ENCODE measurements at regions not wholly inside any gene's neighbourhood (a gene's known extent, or its start where the extent isn't known, plus 50 kb on each side); places are given as distances from the start of the nearest gene placed in this dataset.

DNA sequence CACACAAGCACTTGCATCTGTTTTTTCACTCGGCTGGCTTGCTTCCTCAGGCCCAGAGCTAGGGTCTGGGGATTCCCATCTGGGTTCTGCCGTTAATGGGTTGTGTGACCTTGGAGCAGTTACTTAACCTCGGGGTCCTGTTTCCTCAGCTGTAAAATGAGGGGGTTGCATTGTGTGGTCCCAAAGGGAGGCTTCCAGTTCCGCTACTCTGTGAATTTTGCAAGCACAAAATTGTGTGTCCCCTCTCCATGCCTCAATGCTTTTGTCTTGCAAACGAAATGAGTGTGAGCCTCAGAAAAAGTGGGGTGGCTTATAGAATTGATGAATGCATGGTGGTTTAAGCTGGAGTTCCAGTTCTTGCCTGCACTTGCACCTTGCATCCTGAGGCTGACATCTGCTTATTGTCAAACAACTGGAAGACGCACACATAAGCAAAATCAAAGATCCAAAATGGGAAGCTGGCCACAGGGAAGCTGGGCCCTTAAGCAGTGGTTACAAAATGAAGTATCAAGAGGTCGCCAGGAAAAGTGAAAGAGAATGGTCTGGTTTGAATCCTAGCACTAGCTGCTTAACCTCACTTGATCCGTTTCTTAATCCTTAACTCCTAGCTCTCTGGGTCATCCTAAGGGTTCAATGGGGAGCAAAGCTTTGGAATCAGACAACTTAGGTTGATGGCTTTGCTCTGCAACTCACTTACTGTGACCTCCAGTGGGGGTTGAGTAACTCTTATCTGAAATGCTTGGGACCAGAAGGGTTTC, 490.6 kb downstream of the DHX35 start:
- Histone ChIP-seq H3K4me3 (ENCODE audit: low read length in 2 of 2) (no peak overlapping the region), H3K4me1 (ENCODE audit: control insufficient read depth, insufficient read depth, low read length) (no peaks in the 10 kb centered on the region), H3K9me3 (ENCODE audit: control insufficient read depth in 2 of 2, low read length in 2 of 2) (no peaks in the 10 kb centered on the region), H3K36me3 (ENCODE audit: control insufficient read depth in 2 of 2, insufficient read depth in 2 of 2, low read length in 2 of 2) (no peaks in the 10 kb centered on the region), H3K27me3 (ENCODE audit: control insufficient read depth in 1 of 2, insufficient read depth in 2 of 2, low read length in 2 of 2) (no peaks in the 10 kb centered on the region), H3K9ac (ENCODE audit: low read length in 2 of 2) (no peak overlapping the region), H3K27ac (ENCODE audit: low read length) (no peak overlapping the region)

DNA sequence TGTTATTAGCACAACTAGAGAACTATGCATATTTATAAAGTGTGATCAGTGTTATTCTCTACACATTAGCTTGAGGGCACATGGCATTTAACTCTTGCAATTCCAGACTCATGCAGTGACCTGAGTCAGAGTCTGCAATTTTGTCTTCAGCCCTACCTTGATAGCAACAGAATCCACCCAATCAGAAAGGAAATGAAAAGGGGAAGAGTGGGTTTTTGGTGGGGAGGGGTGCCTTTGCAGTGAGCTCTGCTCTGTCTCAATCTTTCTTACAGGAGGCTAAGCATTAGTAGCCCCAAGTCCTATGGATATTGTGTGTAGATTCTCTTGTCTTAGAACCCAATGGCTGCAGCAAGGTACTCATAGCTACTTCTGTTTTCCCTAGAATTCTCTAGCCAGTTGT, 489.2 kb downstream of the DHX35 start:
- Histone ChIP-seq H3K4me1 (ENCODE audit: control insufficient read depth, insufficient read depth, low read length) (no peaks in the 10 kb centered on the region), H3K9me3 (ENCODE audit: control insufficient read depth in 2 of 2, low read length in 2 of 2) (no peaks in the 10 kb centered on the region), H3K9ac (ENCODE audit: low read length in 2 of 2) (no peak overlapping the region), H3K27ac (ENCODE audit: low read length) (no peak overlapping the region), H3K4me3 (ENCODE audit: low read length in 2 of 2) (no peak overlapping the region), H3K27me3 (ENCODE audit: control insufficient read depth in 1 of 2, insufficient read depth in 2 of 2, low read length in 2 of 2) (no peaks in the 10 kb centered on the region), H3K36me3 (ENCODE audit: control insufficient read depth in 2 of 2, insufficient read depth in 2 of 2, low read length in 2 of 2) (no peaks in the 10 kb centered on the region)

DNA sequence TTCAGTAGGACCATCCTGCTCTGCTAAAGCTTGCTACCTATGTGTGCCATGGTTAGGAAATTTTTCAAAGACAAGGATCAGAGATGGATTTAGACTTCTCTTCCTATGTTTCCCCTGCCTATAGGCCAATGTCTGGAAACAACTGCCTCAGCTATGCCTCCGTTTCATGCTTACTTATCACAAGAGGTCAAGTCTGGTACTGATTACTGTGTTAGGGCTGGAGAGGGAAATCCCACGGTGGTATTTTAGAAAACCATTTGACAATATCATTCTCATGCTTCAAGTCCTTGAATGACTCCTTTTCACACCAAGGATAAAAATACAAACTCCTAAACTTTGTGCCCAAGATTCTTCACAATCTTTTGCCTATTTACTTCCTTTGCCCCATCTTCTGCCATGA, 484.3 kb downstream of the DHX35 start:
- Histone ChIP-seq H3K27me3 (ENCODE audit: control insufficient read depth in 1 of 2, insufficient read depth in 2 of 2, low read length in 2 of 2) (no peaks in the 10 kb centered on the region), H3K9me3 (ENCODE audit: control insufficient read depth in 2 of 2, low read length in 2 of 2) (peaks cover 0 to 1% of the 10 kb centered on the region in 2 donors), H3K4me1 (ENCODE audit: control insufficient read depth, insufficient read depth, low read length) (no peaks in the 10 kb centered on the region), H3K9ac (ENCODE audit: low read length in 2 of 2) (no peak overlapping the region), H3K36me3 (ENCODE audit: control insufficient read depth in 2 of 2, insufficient read depth in 2 of 2, low read length in 2 of 2) (no peaks in the 10 kb centered on the region), H3K4me3 (ENCODE audit: low read length in 2 of 2) (no peak overlapping the region), H3K27ac (ENCODE audit: low read length) (no peak overlapping the region)

DNA sequence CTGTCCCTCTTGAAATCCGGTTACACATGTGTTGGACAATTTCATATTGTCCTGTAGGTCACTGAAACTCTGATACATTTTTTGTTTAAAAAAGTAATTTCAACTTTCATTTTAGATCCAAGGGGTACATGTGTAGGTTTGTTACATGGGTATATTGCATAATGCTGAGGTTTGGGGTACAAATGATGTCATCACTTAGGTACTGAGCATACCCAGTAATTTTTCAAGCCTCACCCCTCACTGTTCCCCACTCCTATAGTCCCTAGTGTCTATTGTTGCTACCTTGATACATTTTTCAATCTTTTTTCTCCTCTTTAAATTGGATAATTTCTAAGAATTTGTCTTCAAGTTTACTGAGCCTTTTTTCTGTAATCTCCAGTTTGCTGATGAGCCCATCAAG, 483.0 kb downstream of the DHX35 start:
- H3K27ac ChIP-seq (ENCODE audit: low read length), result no peak overlapping the region
- H3K36me3 ChIP-seq (ENCODE audit: control insufficient read depth in 2 of 2, insufficient read depth in 2 of 2, low read length in 2 of 2), result no peaks in the 10 kb centered on the region
- H3K27me3 ChIP-seq (ENCODE audit: control insufficient read depth in 1 of 2, insufficient read depth in 2 of 2, low read length in 2 of 2), result no peaks in the 10 kb centered on the region
- no peak overlapping the region for H3K4me3 ChIP-seq (ENCODE audit: low read length in 2 of 2)
- peaks cover 0 to 1% of the 10 kb centered on the region in 2 donors for H3K9me3 ChIP-seq (ENCODE audit: control insufficient read depth in 2 of 2, low read length in 2 of 2)
- H3K4me1 ChIP-seq (ENCODE audit: control insufficient read depth, insufficient read depth, low read length), result no peaks in the 10 kb centered on the region
- H3K9ac ChIP-seq (ENCODE audit: low read length in 2 of 2), result no peak overlapping the region

DNA sequence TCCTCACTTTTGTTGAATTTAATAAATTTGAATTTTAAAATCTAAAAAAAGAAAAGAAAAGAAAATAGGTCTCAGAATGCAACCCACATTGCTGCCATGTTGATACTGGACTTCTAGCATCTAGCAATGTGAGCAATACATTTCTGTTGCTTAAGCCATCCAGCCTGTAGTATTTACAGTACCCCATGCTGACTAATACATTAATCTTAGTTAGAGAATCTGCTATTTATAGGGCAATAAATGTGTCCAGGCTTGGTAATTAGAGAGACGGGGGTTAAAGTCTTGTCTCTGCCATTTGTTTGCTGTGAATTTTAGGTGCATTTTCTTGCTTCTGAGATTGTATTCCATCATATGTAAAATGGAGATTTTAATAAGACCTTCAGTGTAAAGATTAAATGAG, 471.3 kb downstream of the DHX35 start:
- H3K4me3 ChIP-seq (ENCODE audit: low read length in 2 of 2), result no peak overlapping the region
- no peak overlapping the region for H3K9ac ChIP-seq (ENCODE audit: low read length in 2 of 2)
- H3K4me1 ChIP-seq (ENCODE audit: control insufficient read depth, insufficient read depth, low read length), result no peaks in the 10 kb centered on the region
- H3K27me3 ChIP-seq (ENCODE audit: control insufficient read depth in 1 of 2, insufficient read depth in 2 of 2, low read length in 2 of 2), result no peaks in the 10 kb centered on the region
- H3K9me3 ChIP-seq (ENCODE audit: control insufficient read depth in 2 of 2, low read length in 2 of 2), result no peaks in the 10 kb centered on the region
- H3K36me3 ChIP-seq (ENCODE audit: control insufficient read depth in 2 of 2, insufficient read depth in 2 of 2, low read length in 2 of 2), result no peaks in the 10 kb centered on the region
- no peak overlapping the region for H3K27ac ChIP-seq (ENCODE audit: low read length)

DNA sequence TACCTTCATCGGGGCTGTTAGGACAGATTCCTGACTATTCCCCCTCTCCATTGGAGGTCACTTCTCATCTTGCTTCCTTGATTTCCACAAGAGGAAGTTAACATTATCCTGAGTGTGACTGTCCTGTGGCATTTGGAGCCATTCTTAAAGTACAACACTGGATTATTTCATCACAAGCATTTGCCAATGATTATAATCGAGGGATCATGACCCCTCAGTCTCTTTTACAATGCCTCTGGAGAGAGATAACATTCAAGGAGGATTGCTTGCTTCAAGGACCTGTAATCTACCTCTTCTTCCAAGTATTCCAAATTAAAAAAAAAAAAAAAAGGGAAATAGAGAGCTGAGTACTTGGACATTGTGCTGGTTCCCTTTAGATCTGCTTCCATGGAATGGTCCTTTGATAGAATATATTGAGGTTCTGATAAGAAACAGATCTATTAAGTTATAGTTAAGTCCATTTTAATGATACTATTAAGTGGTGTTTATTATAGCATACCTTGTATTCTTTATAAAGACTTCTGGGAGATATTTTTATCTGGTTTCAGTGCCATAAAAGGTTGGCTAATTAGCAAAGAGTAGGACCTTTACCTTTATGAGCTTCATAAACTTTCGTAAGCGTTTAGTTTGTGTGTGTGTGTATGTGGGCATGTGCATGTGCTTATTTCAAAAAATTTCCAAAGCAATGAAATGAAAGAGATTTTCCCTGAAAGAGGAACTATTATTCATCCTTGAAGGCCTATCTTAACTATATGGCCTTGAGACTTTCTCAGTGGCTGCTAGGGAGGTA, 469.1 kb downstream of the DHX35 start:
- Histone ChIP-seq H3K27ac (ENCODE audit: low read length) (no peak overlapping the region), H3K4me1 (ENCODE audit: control insufficient read depth, insufficient read depth, low read length) (no peaks in the 10 kb centered on the region), H3K36me3 (ENCODE audit: control insufficient read depth in 2 of 2, insufficient read depth in 2 of 2, low read length in 2 of 2) (no peaks in the 10 kb centered on the region), H3K4me3 (ENCODE audit: low read length in 2 of 2) (no peak overlapping the region), H3K9ac (ENCODE audit: low read length in 2 of 2) (no peak overlapping the region), H3K27me3 (ENCODE audit: control insufficient read depth in 1 of 2, insufficient read depth in 2 of 2, low read length in 2 of 2) (no peaks in the 10 kb centered on the region), H3K9me3 (ENCODE audit: control insufficient read depth in 2 of 2, low read length in 2 of 2) (peaks cover 3 to 4% of the 10 kb centered on the region in 2 donors)

DNA sequence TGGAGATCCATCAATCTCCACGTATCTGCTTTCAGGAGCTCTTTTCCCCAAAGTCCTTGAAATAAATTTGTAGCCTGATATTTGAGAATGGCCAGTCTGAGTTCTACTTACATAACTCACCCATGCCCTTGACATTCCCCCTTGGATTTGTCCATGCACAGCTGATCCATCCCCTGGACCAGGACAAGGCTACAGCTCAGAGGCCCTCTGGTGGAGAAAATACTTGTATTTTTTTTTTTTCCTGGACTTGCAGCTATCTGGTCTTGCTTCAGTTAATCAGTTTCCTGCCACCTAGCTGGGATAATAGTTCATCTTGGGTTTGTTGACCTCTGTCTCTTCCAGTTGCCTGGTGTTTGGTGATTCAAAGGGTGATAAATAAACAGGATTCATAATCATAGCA, 467.6 kb downstream of the DHX35 start:
- Histone ChIP-seq H3K4me3 (ENCODE audit: low read length in 2 of 2) (no peak overlapping the region), H3K36me3 (ENCODE audit: control insufficient read depth in 2 of 2, insufficient read depth in 2 of 2, low read length in 2 of 2) (no peaks in the 10 kb centered on the region), H3K9ac (ENCODE audit: low read length in 2 of 2) (no peak overlapping the region), H3K4me1 (ENCODE audit: control insufficient read depth, insufficient read depth, low read length) (no peaks in the 10 kb centered on the region), H3K27me3 (ENCODE audit: control insufficient read depth in 1 of 2, insufficient read depth in 2 of 2, low read length in 2 of 2) (no peaks in the 10 kb centered on the region), H3K27ac (ENCODE audit: low read length) (no peak overlapping the region), H3K9me3 (ENCODE audit: control insufficient read depth in 2 of 2, low read length in 2 of 2) (peaks cover 3 to 4% of the 10 kb centered on the region in 2 donors)

DNA sequence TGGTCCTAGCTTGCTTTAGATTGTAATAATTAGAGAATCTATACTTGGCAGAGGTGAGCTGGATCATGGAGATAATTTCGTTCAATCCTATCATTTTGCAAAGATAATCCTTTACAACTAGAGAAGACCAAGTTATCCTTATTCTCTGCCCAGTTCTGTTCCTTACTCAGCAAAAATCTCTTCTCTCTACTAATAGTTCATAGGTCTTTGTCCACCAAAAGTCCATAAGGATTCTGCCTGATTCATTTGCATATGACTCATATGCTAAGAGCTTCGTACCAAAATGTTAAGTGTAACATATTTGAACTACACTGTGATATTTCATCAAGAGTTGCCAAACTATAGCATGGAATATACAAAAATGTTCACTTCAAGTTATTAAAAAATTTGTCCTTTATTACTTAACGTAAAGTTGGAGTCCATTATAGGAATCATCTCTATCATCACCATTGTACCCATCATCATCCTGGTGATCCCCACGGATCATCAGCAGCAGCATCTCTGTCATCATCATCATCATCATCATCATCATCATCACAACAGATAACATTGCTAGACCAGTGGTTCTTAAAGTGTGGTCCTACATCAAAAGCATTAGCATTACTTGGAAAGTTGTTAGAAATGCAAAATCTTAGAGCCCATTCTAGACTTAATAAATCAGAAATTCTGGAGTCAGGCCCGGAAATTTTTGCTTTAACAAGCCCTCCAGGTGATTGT, 463.0 kb downstream of the DHX35 start:
- peaks cover 3 to 4% of the 10 kb centered on the region in 2 donors for H3K9me3 ChIP-seq (ENCODE audit: control insufficient read depth in 2 of 2, low read length in 2 of 2)
- H3K9ac ChIP-seq (ENCODE audit: low read length in 2 of 2), result no peak overlapping the region
- no peaks in the 10 kb centered on the region for H3K27me3 ChIP-seq (ENCODE audit: control insufficient read depth in 1 of 2, insufficient read depth in 2 of 2, low read length in 2 of 2)
- H3K4me1 ChIP-seq (ENCODE audit: control insufficient read depth, insufficient read depth, low read length), result no peaks in the 10 kb centered on the region
- no peak overlapping the region for H3K27ac ChIP-seq (ENCODE audit: low read length)
- H3K36me3 ChIP-seq (ENCODE audit: control insufficient read depth in 2 of 2, insufficient read depth in 2 of 2, low read length in 2 of 2), result no peaks in the 10 kb centered on the region
- no peak overlapping the region for H3K4me3 ChIP-seq (ENCODE audit: low read length in 2 of 2)

DNA sequence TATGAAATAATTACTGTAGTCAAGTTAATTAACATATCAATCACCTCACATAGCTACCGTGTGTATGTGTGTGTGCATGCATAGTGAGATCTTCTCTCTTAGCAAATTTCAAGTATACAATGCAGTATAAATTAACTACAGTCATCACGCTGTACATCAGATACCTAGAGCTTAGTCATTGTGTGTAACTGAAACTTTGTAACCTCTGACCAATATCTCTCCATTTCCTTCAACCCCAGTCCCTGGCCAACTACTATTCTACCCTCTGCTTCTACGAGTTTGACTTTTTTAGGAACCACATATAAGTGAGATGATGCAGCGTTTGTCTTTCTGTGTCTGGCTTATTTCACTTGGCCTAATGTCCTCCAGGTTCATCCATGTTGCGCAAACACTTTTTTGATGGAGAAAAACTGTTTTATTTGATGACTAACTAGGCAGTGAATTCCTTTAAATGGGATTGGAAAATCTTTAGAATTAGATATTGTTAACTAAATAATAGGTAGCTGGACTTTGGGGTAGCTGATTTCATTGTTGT, 459.5 kb downstream of the DHX35 start:
- Histone ChIP-seq H3K4me3 (ENCODE audit: low read length in 2 of 2) (no peak overlapping the region), H3K27ac (ENCODE audit: low read length) (no peak overlapping the region), H3K9ac (ENCODE audit: low read length in 2 of 2) (no peak overlapping the region), H3K27me3 (ENCODE audit: control insufficient read depth in 1 of 2, insufficient read depth in 2 of 2, low read length in 2 of 2) (no peaks in the 10 kb centered on the region), H3K9me3 (ENCODE audit: control insufficient read depth in 2 of 2, low read length in 2 of 2) (no peaks in the 10 kb centered on the region), H3K36me3 (ENCODE audit: control insufficient read depth in 2 of 2, insufficient read depth in 2 of 2, low read length in 2 of 2) (no peaks in the 10 kb centered on the region), H3K4me1 (ENCODE audit: control insufficient read depth, insufficient read depth, low read length) (no peaks in the 10 kb centered on the region)

DNA sequence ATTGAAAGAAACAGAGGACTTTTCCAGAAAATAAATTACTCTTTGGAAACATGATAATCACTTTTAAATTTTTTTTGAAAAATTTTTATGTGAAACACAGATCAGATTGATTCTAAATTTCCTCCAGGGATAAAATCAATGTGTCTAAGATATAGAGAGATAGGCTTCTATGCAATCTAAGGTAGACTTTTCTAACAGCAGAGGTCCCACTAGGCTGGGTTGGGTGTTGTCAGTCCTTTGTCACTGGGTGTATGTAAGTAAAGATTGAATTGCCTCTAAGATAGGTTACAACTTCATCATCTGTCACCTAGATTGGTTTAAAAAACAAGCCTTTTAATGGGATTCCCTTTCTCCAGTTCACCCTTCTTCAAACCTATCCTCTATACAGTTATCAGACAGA, 449.9 kb downstream of the DHX35 start:
- no peak overlapping the region for H3K27ac ChIP-seq (ENCODE audit: low read length)
- H3K9ac ChIP-seq (ENCODE audit: low read length in 2 of 2), result no peak overlapping the region
- no peak overlapping the region for H3K4me3 ChIP-seq (ENCODE audit: low read length in 2 of 2)
- H3K36me3 ChIP-seq (ENCODE audit: control insufficient read depth in 2 of 2, insufficient read depth in 2 of 2, low read length in 2 of 2), result no peaks in the 10 kb centered on the region
- no peaks in the 10 kb centered on the region for H3K4me1 ChIP-seq (ENCODE audit: control insufficient read depth, insufficient read depth, low read length)
- H3K9me3 ChIP-seq (ENCODE audit: control insufficient read depth in 2 of 2, low read length in 2 of 2), result no peaks in the 10 kb centered on the region
- no peaks in the 10 kb centered on the region for H3K27me3 ChIP-seq (ENCODE audit: control insufficient read depth in 1 of 2, insufficient read depth in 2 of 2, low read length in 2 of 2)
